Immature natural killer cell (primary cell): ENCODE measurements at regions not wholly inside any gene's neighbourhood (a gene's known extent, or its start where the extent isn't known, plus 50 kb on each side); places are given as distances from the start of the nearest gene placed in this dataset.

Experiments used
- DNase-seq, 3 donors: peaks; one replicate each; pipeline ENCODE4 v3.0.0; 2022; ENCODE audit warnings: mixed read lengths in 1 of 3
- H3K27ac Mint-ChIP-seq, 6 donors: one replicate each; pipeline ENCODE4 v1.8.0; 2020; ENCODE audit warnings: mixed read lengths in 6 of 6, mild to moderate bottlenecking in 5 of 6, inconsistent platforms in 4 of 6, moderate library complexity in 3 of 6
- H3K27me3 Mint-ChIP-seq, 3 donors: one replicate each; pipeline ENCODE4 v1.8.0; 2020 to 2021; ENCODE audit warnings: low read depth in 3 of 3, mild to moderate bottlenecking in 3 of 3, mixed read lengths in 3 of 3, moderate library complexity in 3 of 3, inconsistent platforms in 1 of 3
- H3K36me3 Mint-ChIP-seq, 3 donors: one replicate each; pipeline ENCODE4 v1.8.0; 2020; ENCODE audit warnings: mixed read lengths in 3 of 3, inconsistent platforms in 2 of 3, mild to moderate bottlenecking in 2 of 3
- H3K4me1 Mint-ChIP-seq, 2 donors: one replicate each; pipeline ENCODE4 v1.8.0; 2020; ENCODE audit warnings: inconsistent platforms in 2 of 2, mild to moderate bottlenecking in 2 of 2, mixed read lengths in 2 of 2, moderate library complexity in 1 of 2
- H3K4me3 Mint-ChIP-seq, 5 donors: one replicate each; pipeline ENCODE4 v1.8.0; 2020; ENCODE audit warnings: mild to moderate bottlenecking in 5 of 5, mixed read lengths in 5 of 5, inconsistent platforms in 3 of 5, moderate library complexity in 3 of 5
- H3K9me3 Mint-ChIP-seq, 6 donors: one replicate each; pipeline ENCODE4 v1.8.0; 2020; ENCODE audit warnings: mild to moderate bottlenecking in 6 of 6, mixed read lengths in 6 of 6, inconsistent platforms in 4 of 6, moderate library complexity in 3 of 6

- H3K9me3 Mint-ChIP-seq, result peaks cover 4 to 24% (median 9%) of the 10 kb centered on the region in 6 donors
- H3K36me3 Mint-ChIP-seq, result no peaks in the 10 kb centered on the region
- no peak for DNase-seq
- no peaks in the 10 kb centered on the region for H3K4me1 Mint-ChIP-seq
- H3K4me3 Mint-ChIP-seq, result no peak overlapping the region
- peaks cover 0 to 2% (median 0%) of the 10 kb centered on the region in 3 donors for H3K27me3 Mint-ChIP-seq
- H3K27ac Mint-ChIP-seq, result no peak overlapping the region
Observed at GRCh38 chr21:16358784-16359183, 629.0 kb downstream of the USP25 start.

- Mint-ChIP-seq H3K4me1 (no peaks in the 10 kb centered on the region), H3K36me3 (no peaks in the 10 kb centered on the region), H3K27me3 (peaks cover 0 to 2% (median 2%) of the 10 kb centered on the region in 3 donors), H3K9me3 (peaks cover 1 to 25% (median 7%) of the 10 kb centered on the region in 6 donors), H3K4me3 (no peak overlapping the region), H3K27ac (no peak overlapping the region)
- no peak for DNase-seq
Observed at GRCh38 chr21:16363100-16363499, 633.3 kb downstream of the USP25 start.

GRCh38 chr21:16363518-16363917 lies 633.7 kb downstream of the USP25 start:
- DNase-seq, result no peak
- no peaks in the 10 kb centered on the region for H3K4me1 Mint-ChIP-seq
- no peaks in the 10 kb centered on the region for H3K36me3 Mint-ChIP-seq

DNA sequence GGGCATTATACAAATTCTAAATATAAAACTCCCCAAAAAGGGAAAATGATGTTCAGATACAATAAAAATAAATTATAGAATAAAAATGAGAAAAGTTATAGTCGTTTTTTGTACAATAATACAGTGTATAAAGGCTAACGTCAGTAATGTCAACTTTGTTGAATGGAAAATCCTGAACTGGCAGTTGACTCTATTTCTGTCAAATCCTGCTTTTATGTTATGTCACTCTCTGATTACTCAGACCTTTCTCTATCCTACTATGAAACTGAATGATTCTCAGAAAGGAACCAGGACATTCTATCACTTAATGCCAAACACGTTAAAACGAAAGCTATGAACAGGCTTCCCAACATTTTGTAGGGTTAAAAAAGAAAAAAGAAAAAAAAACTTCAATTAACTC lies 636.4 kb downstream of the USP25 start:
- Mint-ChIP-seq H3K36me3 (no peaks in the 10 kb centered on the region), H3K27ac (no peak overlapping the region)

More at GRCh38 chr21:16363518-16363917, 633.7 kb downstream of the USP25 start:
- no peak overlapping the region for H3K4me3 Mint-ChIP-seq
- H3K9me3 Mint-ChIP-seq, result peaks cover 1 to 25% (median 7%) of the 10 kb centered on the region in 6 donors
- peaks cover 0 to 2% (median 2%) of the 10 kb centered on the region in 3 donors for H3K27me3 Mint-ChIP-seq
- H3K27ac Mint-ChIP-seq, result no peak overlapping the region

GRCh38 chr21:16367079-16367478 lies 637.3 kb downstream of the USP25 start:
- Mint-ChIP-seq H3K27me3 (peaks cover 0 to 2% (median 0%) of the 10 kb centered on the region in 3 donors), H3K36me3 (no peaks in the 10 kb centered on the region), H3K4me1 (no peaks in the 10 kb centered on the region), H3K4me3 (no peak overlapping the region), H3K9me3 (peaks cover 3 to 18% (median 10%) of the 10 kb centered on the region in 6 donors), H3K27ac (no peak overlapping the region)
- DNase-seq, result no peak

More for the DNA sequence above, 636.4 kb downstream of the USP25 start:
- no peak for DNase-seq
- peaks cover 3 to 19% (median 10%) of the 10 kb centered on the region in 6 donors for H3K9me3 Mint-ChIP-seq
- no peak overlapping the region for H3K4me3 Mint-ChIP-seq
- H3K4me1 Mint-ChIP-seq, result no peaks in the 10 kb centered on the region
- peaks cover 0 to 2% (median 0%) of the 10 kb centered on the region in 3 donors for H3K27me3 Mint-ChIP-seq

DNA sequence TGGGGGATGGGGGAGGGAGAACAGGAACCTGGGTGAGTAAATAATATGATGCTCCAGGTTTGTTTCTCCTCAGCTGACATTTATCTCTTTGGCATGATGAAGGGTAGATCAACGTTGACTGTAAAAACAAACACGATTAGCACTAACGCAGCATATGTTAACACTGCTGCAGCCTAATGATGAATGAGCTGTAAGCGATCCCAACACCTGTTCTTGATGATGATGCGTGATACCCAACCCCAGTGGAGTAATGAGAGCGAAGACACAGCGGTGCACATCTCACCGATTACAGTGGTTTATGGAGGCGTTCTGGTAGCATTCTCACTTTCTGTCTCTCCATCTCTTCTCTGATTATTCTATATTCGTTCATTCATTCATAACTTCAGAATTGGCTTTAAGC lies 640.4 kb downstream of the USP25 start:
- no peak overlapping the region for H3K4me3 Mint-ChIP-seq
- no peak overlapping the region for H3K27ac Mint-ChIP-seq

GRCh38 chr21:16372586-16372985 lies 642.8 kb downstream of the USP25 start:
- Mint-ChIP-seq H3K36me3 (no peaks in the 10 kb centered on the region), H3K27ac (no peak overlapping the region), H3K4me3 (no peak overlapping the region), H3K9me3 (peaks cover 4 to 13% (median 7%) of the 10 kb centered on the region in 6 donors), H3K27me3 (no peaks in the 10 kb centered on the region), H3K4me1 (no peaks in the 10 kb centered on the region)
- no peak for DNase-seq

More for the DNA sequence above, 640.4 kb downstream of the USP25 start:
- peaks cover 2 to 16% (median 10%) of the 10 kb centered on the region in 6 donors for H3K9me3 Mint-ChIP-seq
- no peaks in the 10 kb centered on the region for H3K4me1 Mint-ChIP-seq
- no peaks in the 10 kb centered on the region for H3K36me3 Mint-ChIP-seq
- H3K27me3 Mint-ChIP-seq, result peaks cover 0 to 2% (median 0%) of the 10 kb centered on the region in 3 donors
- no peak for DNase-seq

DNA sequence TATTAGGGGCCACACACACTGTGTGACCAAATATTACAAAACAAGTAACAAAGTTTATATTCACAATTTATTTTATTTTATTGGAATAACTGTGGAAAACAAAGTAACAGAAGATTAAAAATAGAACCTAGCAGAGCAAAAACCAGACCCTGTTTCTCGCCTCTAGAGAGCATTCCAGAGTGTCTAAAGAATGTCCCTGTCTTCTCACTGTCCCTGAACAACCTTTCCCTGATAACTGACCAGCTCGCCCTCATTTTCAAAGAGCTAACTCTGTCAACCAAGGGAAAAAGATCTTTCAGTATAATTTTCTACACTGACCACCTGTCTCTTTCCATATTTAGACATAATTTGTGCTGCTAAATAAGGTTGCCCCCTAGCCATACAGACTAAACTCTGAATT lies 646.9 kb downstream of the USP25 start:
- DNase-seq, result no peak
- Mint-ChIP-seq H3K27ac (no peak overlapping the region), H3K27me3 (no peaks in the 10 kb centered on the region), H3K36me3 (no peaks in the 10 kb centered on the region), H3K4me3 (no peak overlapping the region), H3K9me3 (peaks cover 0 to 8% (median 7%) of the 10 kb centered on the region in 6 donors), H3K4me1 (no peaks in the 10 kb centered on the region)

- H3K36me3 Mint-ChIP-seq, result no peaks in the 10 kb centered on the region
- no peaks in the 10 kb centered on the region for H3K27me3 Mint-ChIP-seq
- H3K27ac Mint-ChIP-seq, result no peak overlapping the region
- no peak for DNase-seq
- peaks cover 0 to 8% (median 7%) of the 10 kb centered on the region in 6 donors for H3K9me3 Mint-ChIP-seq
- H3K4me1 Mint-ChIP-seq, result no peaks in the 10 kb centered on the region
- H3K4me3 Mint-ChIP-seq, result no peak overlapping the region
Observed at GRCh38 chr21:16377120-16377658, 647.4 kb downstream of the USP25 start.

DNA sequence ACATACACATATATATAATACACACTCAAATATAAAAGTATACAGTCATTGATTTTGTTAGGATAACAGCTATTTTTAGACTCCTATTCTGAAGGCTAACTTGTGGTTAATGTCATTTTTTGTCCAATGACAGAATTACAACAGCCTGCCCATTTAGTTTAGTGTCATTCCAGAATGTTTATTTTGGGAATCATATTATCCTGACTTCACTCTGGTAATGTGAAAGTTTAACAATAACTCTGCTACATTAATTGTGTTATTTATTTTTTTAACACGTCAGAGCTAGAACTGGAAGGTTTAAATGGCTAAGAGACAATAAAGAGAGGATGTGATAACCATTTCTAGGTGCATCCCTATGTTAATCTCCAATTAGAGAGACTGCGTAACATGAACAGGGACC lies 648.1 kb downstream of the USP25 start:
- Mint-ChIP-seq H3K9me3 (peaks cover 0 to 10% (median 7%) of the 10 kb centered on the region in 6 donors), H3K27ac (no peak overlapping the region), H3K36me3 (no peaks in the 10 kb centered on the region), H3K4me3 (no peak overlapping the region), H3K4me1 (no peaks in the 10 kb centered on the region), H3K27me3 (no peaks in the 10 kb centered on the region)
- no peak for DNase-seq

DNA sequence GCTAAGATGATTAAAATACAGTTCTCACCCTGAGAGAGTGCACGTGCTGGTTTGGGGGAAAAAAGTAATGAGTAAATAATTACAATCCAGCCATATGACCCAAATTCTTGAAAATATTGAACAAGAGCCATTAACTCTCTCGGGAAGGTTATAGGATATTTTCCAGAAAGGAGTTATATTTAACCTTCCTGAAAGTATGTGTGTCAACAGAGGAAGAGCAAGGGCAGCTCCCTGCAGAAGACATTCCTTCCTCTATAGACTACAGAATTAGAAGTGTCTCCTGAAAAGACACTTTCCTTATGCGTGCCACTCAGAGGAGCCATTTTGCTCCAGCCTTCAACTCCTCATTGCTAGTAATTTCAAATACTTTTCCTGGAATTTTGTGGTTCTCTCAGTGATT lies 648.7 kb downstream of the USP25 start:
- no peaks in the 10 kb centered on the region for H3K4me1 Mint-ChIP-seq
- H3K27ac Mint-ChIP-seq, result no peak overlapping the region
- H3K4me3 Mint-ChIP-seq, result no peak overlapping the region
- H3K27me3 Mint-ChIP-seq, result no peaks in the 10 kb centered on the region
- peaks cover 0 to 13% (median 9%) of the 10 kb centered on the region in 6 donors for H3K9me3 Mint-ChIP-seq
- no peak for DNase-seq
- no peaks in the 10 kb centered on the region for H3K36me3 Mint-ChIP-seq

DNA sequence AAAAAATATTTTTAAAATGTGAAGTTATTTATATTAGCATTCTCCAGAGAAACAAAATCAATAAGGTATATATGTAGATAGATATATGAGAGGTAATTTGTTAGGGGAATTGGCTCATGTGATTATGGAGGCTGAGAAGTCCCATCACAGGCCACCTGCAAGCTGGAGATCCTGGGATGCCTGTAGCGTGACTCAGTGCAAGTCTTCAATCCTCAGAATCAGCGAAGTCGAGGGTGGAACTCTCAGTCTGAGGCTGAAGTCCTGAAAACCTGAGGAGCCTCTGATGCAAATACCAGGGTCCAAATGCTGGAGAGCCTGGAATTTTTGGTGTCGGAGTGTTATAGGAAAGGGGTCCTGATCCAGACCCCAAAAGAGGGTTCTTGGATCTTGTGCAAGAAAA lies 658.5 kb downstream of the USP25 start:
- peaks cover 10 to 51% (median 20%) of the 10 kb centered on the region in 6 donors for H3K9me3 Mint-ChIP-seq
- no peak overlapping the region for H3K4me3 Mint-ChIP-seq
- H3K27me3 Mint-ChIP-seq, result peaks cover 0 to 3% (median 0%) of the 10 kb centered on the region in 3 donors
- no peaks in the 10 kb centered on the region for H3K4me1 Mint-ChIP-seq
- H3K27ac Mint-ChIP-seq, result no peak overlapping the region
- H3K36me3 Mint-ChIP-seq, result peaks cover 0 to 3% (median 0%) of the 10 kb centered on the region in 3 donors
- DNase-seq, result no peak

DNA sequence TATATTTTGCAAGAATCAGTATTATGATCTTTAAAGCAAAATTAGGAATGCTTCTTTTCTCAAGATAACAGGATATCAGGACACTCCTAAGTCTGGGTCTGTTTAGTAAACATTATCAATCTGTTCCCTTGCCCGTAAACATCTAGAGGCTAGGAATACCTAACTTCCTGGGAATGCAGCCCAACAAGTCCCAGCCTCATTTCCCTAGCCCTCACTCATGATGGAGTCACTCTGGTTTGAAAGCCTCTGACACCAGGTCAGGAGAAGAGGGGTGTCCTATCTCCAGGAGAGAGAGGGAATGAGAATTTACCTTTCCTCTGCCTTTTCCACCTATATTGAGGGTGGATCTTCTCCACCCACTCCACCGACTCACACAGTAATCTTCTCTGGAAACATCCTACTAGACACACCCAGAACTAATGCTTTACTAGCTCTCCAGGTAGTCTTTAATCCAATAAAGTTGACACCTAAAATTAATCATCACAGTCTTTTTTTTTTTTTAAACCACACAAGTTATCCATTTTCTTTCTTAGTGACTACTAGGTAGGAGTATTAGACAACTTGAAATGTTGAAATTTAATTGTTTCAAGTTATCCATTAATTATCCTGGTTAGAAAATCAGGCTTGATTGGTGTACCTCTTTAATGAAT lies 659.3 kb downstream of the USP25 start:
- H3K27ac Mint-ChIP-seq, result no peak overlapping the region
- H3K9me3 Mint-ChIP-seq, result peaks cover 10 to 51% (median 20%) of the 10 kb centered on the region in 6 donors
- peaks cover 0 to 3% (median 0%) of the 10 kb centered on the region in 3 donors for H3K27me3 Mint-ChIP-seq
- no peaks in the 10 kb centered on the region for H3K4me1 Mint-ChIP-seq
- no peak for DNase-seq
- H3K4me3 Mint-ChIP-seq, result no peak overlapping the region
- peaks cover 0 to 3% (median 0%) of the 10 kb centered on the region in 3 donors for H3K36me3 Mint-ChIP-seq

GRCh38 chr21:16389643-16390042 lies 659.9 kb downstream of the USP25 start:
- H3K36me3 Mint-ChIP-seq, result peaks cover 0 to 3% (median 0%) of the 10 kb centered on the region in 3 donors
- no peak overlapping the region for H3K4me3 Mint-ChIP-seq
- H3K4me1 Mint-ChIP-seq, result no peaks in the 10 kb centered on the region
- no peak overlapping the region for H3K27ac Mint-ChIP-seq
- peaks cover 10 to 50% (median 20%) of the 10 kb centered on the region in 6 donors for H3K9me3 Mint-ChIP-seq
- H3K27me3 Mint-ChIP-seq, result peaks cover 0 to 3% (median 0%) of the 10 kb centered on the region in 3 donors
- DNase-seq, result no peak
